ENCODE measurements at regions not wholly inside any gene's neighbourhood (a gene's known extent, or its start where the extent isn't known, plus 50 kb on each side); places are given as distances from the start of the nearest gene placed in this dataset.

DNA sequence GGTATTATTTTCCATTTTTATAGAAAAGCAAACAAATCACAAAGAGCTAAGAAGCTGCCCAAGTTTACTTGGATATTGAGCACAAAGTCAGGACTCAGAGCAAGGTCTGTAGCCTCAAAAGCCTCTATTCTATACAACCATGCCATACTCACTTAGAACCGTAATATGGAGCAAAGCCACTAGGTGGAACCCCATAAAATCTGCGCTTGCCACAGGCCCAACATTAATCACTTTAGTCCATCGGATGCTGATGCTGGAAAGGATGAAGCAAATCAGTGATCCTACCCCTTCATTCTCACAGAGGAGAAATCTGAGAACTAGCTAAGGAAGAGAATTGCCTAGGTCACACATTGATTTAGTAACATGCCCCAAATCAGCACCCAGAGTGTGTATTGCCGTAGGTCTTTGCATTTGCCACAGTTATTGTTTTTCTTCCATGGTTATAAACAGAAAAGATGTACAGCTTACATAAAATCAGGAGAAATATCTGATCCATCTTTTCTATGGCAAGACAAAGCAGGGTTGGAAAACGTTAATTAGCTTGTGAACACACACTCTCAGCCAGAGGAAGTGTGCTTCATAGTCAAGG is 56.7 kb upstream of the RAB38 start:
- TF ChIP-seq Cebpa-rat (IDR thresholded peaks at IDR 0.05) = no peak
- H3K4me1 ChIP-seq = no peaks in the 10 kb centered on the region
- no peak overlapping the region for H3K9ac ChIP-seq
- H3K9me3 ChIP-seq = peaks cover 36% of the 10 kb centered on the region
- no peak overlapping the region for H3K27ac ChIP-seq
- no peaks in the 10 kb centered on the region for H4K20me1 ChIP-seq
- H3K4me2 ChIP-seq = no peak overlapping the region
- H3K27me3 ChIP-seq = no peaks in the 10 kb centered on the region
- no peak overlapping the region for H3K4me3 ChIP-seq
- H3K36me3 ChIP-seq = peaks cover 13% of the 10 kb centered on the region

DNA sequence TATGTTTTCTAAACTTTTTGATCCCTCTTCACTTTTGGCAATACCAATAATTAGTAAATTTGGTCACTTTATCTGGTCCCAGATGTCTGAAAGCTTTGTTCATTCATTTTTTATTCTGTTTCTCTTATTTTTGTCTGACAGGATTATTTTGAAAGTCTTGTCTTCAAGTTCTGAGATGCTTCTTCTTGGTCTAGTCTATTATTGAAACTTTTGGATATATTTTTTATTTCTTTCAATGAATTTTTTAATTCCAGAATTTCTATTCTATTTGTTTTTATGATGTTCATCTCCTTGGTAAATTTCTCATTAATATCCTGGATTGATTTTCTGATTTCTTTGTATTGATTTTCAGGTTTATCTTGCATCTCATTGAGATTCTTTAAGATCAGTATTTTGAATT is 54.1 kb upstream of the RAB38 start:
- H3K4me1 ChIP-seq = no peaks in the 10 kb centered on the region
- no peak overlapping the region for H3K4me2 ChIP-seq
- H3K27ac ChIP-seq = no peak overlapping the region
- TF ChIP-seq Cebpa-rat (IDR thresholded peaks at IDR 0.05) = no peak
- no peaks in the 10 kb centered on the region for H4K20me1 ChIP-seq
- H3K27me3 ChIP-seq = no peaks in the 10 kb centered on the region
- no peak overlapping the region for H3K4me3 ChIP-seq
- H3K36me3 ChIP-seq = peaks cover 13% of the 10 kb centered on the region
- no peak overlapping the region for H3K9ac ChIP-seq
- H3K9me3 ChIP-seq = peaks cover 56% of the 10 kb centered on the region

All from BLaER1 (cell line).